Panc1 (cell line): ENCODE measurements at regions not wholly inside any gene's neighbourhood (a gene's known extent, or its start where the extent isn't known, plus 50 kb on each side); places are given as distances from the start of the nearest gene placed in this dataset.

Experiments
- POLR2AphosphoS5 ChIP-seq: IDR thresholded peaks from 2 replicates; pipeline ENCODE4 v1.6.1; 2012; ENCODE audit warnings: mild to moderate bottlenecking, low read depth, low read length, moderate library complexity
- SIN3A ChIP-seq: IDR thresholded peaks from 2 replicates; pipeline ENCODE4 v1.6.1; 2012; ENCODE audit warnings: low read depth, mild to moderate bottlenecking, low read length, moderate library complexity, borderline replicate concordance; ENCODE audit not compliant: insufficient read depth
- TF ChIP-seq, protein P1 (sequence below): fragments of 450-650 bp; IDR thresholded peaks from 2 replicates; pipeline ENCODE4 v1.5.1; 2017; ENCODE audit warnings: mild to moderate bottlenecking
- TF ChIP-seq, protein P2 (sequence below), 2 experiments: IDR thresholded peaks; 2 replicates each; pipeline ENCODE4 v1.6.1; 2011 to 2012; ENCODE audit warnings: low read depth in 2 of 2, control low read depth in 1 of 2, low read length in 1 of 2, mild to moderate bottlenecking in 1 of 2, moderate library complexity in 1 of 2; ENCODE audit not compliant: insufficient read depth in 1 of 2

DNA sequence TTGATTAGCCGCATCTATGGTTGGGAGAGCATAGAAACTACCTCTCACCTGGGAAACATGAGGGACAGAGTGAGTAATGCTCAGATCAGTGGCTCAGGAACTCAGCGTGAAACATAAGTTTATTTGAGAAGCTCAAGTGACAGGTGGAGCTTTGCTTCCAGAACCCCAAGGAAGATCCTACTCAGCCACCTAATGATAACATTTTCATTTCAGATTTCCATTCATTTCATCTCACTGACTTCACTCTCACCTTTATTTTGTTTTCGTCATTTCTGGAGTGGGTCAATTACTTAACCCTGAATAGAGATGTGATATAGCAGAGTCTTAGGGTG, 145.5 kb upstream of the DUSP10 start:
- TF ChIP-seq, protein P1, sequence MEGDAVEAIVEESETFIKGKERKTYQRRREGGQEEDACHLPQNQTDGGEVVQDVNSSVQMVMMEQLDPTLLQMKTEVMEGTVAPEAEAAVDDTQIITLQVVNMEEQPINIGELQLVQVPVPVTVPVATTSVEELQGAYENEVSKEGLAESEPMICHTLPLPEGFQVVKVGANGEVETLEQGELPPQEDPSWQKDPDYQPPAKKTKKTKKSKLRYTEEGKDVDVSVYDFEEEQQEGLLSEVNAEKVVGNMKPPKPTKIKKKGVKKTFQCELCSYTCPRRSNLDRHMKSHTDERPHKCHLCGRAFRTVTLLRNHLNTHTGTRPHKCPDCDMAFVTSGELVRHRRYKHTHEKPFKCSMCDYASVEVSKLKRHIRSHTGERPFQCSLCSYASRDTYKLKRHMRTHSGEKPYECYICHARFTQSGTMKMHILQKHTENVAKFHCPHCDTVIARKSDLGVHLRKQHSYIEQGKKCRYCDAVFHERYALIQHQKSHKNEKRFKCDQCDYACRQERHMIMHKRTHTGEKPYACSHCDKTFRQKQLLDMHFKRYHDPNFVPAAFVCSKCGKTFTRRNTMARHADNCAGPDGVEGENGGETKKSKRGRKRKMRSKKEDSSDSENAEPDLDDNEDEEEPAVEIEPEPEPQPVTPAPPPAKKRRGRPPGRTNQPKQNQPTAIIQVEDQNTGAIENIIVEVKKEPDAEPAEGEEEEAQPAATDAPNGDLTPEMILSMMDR, result no peak
- TF ChIP-seq, protein P2, sequence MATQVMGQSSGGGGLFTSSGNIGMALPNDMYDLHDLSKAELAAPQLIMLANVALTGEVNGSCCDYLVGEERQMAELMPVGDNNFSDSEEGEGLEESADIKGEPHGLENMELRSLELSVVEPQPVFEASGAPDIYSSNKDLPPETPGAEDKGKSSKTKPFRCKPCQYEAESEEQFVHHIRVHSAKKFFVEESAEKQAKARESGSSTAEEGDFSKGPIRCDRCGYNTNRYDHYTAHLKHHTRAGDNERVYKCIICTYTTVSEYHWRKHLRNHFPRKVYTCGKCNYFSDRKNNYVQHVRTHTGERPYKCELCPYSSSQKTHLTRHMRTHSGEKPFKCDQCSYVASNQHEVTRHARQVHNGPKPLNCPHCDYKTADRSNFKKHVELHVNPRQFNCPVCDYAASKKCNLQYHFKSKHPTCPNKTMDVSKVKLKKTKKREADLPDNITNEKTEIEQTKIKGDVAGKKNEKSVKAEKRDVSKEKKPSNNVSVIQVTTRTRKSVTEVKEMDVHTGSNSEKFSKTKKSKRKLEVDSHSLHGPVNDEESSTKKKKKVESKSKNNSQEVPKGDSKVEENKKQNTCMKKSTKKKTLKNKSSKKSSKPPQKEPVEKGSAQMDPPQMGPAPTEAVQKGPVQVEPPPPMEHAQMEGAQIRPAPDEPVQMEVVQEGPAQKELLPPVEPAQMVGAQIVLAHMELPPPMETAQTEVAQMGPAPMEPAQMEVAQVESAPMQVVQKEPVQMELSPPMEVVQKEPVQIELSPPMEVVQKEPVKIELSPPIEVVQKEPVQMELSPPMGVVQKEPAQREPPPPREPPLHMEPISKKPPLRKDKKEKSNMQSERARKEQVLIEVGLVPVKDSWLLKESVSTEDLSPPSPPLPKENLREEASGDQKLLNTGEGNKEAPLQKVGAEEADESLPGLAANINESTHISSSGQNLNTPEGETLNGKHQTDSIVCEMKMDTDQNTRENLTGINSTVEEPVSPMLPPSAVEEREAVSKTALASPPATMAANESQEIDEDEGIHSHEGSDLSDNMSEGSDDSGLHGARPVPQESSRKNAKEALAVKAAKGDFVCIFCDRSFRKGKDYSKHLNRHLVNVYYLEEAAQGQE (IDR thresholded peaks at IDR 0.05; ENCODE audit: insufficient read depth in 1 of 2, low read depth in 2 of 2, low read length in 1 of 2), result no peak
- no peak for TF ChIP-seq POLR2AphosphoS5
- TF ChIP-seq SIN3A, result no peak
